AG10803 (cell line): ENCODE measurements at regions not wholly inside any gene's neighbourhood (a gene's known extent, or its start where the extent isn't known, plus 50 kb on each side); places are given as distances from the start of the nearest gene placed in this dataset.

Experiments
- DNase-seq: peaks from one replicate; pipeline ENCODE4 v3.0.0; 2010; ENCODE audit warnings: low read depth
- H3K4me3 ChIP-seq: 2 replicates; pipeline ENCODE4 v1.5.1; 2011; ENCODE audit warnings: mild to moderate bottlenecking, low read length, control low read depth
- TF ChIP-seq, protein P1 (sequence below): conservative IDR thresholded peaks from 2 replicates; pipeline ENCODE4 v1.5.1; 2011; ENCODE audit warnings: mild to moderate bottlenecking, low read length, control low read depth, inconsistent platforms

DNA sequence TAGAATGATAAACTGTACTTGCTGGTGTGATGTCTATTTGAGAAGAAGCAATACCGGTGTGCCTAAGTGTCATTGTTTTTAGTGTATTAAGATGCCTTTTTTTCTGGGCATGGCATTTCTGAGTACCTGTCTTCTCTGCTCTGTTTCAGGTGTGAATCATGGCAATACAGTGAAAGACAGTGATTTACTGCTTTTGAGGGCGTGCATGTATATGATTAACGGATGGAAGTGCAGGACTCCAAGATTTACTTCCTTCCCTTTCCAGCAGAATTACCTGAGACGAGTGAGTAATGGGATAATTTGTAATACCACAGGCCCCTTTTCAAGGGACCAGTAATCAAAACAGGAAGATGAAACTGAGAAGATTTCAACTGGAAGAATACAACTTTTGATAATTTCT lies 315.8 kb downstream of the SOX4 start:
- H3K4me3 ChIP-seq: no peak overlapping the region
- TF ChIP-seq, protein P1, sequence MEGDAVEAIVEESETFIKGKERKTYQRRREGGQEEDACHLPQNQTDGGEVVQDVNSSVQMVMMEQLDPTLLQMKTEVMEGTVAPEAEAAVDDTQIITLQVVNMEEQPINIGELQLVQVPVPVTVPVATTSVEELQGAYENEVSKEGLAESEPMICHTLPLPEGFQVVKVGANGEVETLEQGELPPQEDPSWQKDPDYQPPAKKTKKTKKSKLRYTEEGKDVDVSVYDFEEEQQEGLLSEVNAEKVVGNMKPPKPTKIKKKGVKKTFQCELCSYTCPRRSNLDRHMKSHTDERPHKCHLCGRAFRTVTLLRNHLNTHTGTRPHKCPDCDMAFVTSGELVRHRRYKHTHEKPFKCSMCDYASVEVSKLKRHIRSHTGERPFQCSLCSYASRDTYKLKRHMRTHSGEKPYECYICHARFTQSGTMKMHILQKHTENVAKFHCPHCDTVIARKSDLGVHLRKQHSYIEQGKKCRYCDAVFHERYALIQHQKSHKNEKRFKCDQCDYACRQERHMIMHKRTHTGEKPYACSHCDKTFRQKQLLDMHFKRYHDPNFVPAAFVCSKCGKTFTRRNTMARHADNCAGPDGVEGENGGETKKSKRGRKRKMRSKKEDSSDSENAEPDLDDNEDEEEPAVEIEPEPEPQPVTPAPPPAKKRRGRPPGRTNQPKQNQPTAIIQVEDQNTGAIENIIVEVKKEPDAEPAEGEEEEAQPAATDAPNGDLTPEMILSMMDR: no peak
- DNase-seq: no peak

DNA sequence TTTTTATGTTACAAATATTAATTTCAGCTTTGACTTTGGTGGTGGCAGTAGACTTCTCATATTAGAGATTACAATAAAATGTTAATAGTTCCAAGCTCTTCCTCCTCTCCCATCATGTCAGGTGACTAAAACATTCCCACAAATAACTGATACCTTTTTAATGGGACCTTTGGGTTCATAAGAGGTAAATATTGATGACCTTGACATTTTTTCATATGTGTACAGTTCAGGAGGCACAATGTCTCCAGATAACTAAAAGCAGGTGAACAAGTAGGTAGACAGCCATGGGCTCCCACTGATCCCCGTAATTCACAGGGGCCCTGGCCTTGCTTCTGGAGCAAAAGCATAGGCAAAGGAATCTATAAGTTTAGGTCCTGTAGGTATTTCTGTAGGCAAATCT lies 317.7 kb downstream of the SOX4 start:
- H3K4me3 ChIP-seq: no peak overlapping the region
- no peak for DNase-seq
- TF ChIP-seq, protein P1: no peak

DNA sequence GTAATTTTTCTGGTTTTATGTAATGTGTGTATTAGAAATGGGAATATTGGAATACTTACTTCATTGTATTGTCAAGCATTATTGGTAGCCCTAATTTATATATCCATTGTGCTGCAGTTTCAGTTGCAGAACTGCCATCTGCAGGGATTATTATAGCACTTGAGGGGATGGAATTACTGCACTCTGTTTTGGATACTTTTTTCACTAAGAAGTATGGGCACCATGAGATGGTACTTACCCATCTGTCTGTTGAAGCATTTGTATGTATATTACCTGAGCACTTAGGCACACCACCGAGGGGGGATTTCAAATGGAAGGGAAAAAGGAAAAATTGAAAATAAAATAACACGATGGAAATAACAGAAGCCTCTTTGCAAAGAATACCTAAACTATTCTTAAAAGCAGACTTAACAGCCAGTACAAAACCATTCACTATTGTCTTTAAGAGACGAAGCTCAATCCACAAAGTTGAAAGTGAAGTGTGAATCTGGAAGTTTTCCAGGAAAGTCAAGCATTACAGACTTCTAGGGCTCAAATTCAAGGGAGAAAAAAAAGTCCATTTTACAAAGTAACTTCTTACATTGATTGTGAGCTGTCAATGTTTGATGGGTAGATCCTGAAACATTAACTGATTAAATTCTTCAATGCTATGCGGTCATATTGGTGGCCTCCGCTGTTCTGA lies 318.7 kb downstream of the SOX4 start:
- TF ChIP-seq, protein P1: no peak
- no peak overlapping the region for H3K4me3 ChIP-seq
- DNase-seq: no peak

DNA sequence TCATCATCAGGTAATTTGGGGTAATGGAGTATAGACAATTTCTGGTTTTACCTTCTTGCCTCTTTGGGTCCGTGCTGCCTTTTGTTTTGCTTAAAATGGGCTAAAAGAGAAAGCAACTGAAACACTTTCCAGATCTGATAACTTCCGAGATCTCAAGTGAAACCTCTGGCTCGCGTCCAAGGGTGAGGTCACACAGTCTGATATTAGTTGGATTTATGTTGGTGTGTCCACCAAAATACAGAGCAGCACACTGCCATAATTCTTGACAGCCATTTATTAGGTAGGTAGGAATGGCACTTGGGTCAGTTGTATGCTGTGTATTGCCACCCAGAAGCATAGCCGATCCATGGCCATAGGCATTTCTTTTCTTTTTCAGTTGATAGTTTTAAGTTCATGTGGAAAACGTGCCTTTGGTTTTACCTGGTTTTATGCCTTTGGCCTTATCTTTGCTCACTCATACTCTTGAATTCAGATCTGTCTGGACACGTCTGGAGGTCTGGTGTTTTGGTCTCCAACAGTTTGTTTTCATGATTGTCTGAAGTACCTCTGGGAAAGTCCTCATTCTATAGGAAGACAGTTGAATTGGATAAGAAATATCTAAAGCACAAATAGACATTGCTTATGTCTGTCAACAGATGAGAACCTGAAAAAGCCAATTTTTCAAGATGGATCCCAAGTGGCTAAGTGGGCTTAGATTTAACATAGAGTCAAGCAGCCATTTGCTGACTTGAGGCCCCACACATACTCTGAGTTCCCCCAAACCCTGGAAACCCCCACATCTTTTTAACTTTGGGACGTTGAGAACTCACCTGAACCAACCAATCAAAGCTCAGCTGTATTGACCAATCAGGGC lies 320.8 kb downstream of the SOX4 start:
- no peak for DNase-seq
- H3K4me3 ChIP-seq: no peak overlapping the region
- TF ChIP-seq, protein P1: no peak

DNA sequence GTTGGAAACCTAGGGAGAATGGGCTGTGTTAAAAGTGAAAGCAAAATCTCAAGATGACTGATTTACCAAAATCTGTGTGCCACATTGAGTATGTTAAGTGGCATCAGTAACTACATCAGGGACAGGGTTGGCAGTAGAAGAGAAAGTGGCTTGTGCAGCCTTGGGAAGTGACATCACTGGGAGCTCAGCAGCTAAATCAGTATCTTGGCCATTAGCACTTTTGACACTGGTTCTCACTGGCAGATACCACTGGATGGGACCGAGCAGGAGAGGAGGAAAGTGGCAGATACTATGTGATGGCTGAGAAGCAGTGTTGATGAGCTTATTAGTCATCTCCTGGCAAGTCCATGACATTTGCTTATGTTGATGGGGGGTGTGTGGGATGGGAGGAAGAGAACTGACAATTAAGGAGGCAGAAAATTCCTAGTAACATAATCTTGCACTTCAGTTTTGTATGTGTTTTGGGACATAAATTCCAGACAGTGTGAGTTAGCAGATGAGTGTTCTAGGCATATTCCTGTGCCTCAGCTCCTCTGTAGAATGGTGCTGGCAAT lies 322.2 kb downstream of the SOX4 start:
- TF ChIP-seq, protein P1: no peak
- peak overlapping the region; percentile 42 for H3K4me3 ChIP-seq
- peak; percentile 60 for DNase-seq

DNA sequence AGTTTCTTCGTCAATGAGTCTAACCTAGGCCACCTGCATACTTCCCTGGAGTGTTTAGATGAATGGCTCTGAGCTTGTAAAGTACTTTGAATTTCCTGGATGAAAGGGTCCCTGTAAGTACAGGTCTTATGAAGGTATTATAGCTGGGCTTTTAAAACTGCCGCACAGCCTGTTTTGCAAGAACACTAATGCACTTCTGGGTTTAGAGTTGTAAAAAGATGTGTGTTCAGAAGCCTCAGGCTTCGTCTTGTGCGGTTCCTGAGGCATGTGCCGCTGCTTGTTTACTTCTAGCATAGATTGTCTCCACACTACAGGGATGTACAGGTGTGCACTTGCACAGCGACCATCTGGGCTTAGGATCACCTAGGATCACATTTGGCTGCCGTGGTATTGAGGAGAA lies 324.5 kb downstream of the SOX4 start:
- TF ChIP-seq, protein P1: no peak
- no peak overlapping the region for H3K4me3 ChIP-seq
- no peak for DNase-seq
